Upper lobe of left lung (tissue), 4 donors: ENCODE measurements at regions not wholly inside any gene's neighbourhood (a gene's known extent, or its start where the extent isn't known, plus 50 kb on each side); places are given as distances from the start of the nearest gene placed in this dataset.

Experiments used
- CTCF ChIP-seq, 6 experiments: fragments of 450-650 bp in 4 of 6; fragments of 200-600 bp in 2 of 6; sonication (generic) in 2 of 6; IDR thresholded peaks; one replicate each; pipeline ENCODE4 v1.5.1; 2016 to 2019; ENCODE audit warnings: antibody characterized with exemption in 6 of 6
- POLR2A ChIP-seq, 4 donors: fragments of 450-650 bp; IDR thresholded peaks; one replicate each; pipeline ENCODE4 v1.5.1; 2016 to 2017; ENCODE audit warnings: antibody characterized with exemption in 4 of 4, mild to moderate bottlenecking in 2 of 4

- TF ChIP-seq CTCF (IDR thresholded peaks at IDR 0.05) = no peak
- no peak for TF ChIP-seq POLR2A (IDR thresholded peaks at IDR 0.05)
Observed at GRCh38 chr2:193891023-193891422, 1696.3 kb upstream of the TMEFF2 start.
